AG10803 (cell line): ENCODE measurements at regions not wholly inside any gene's neighbourhood (a gene's known extent, or its start where the extent isn't known, plus 50 kb on each side); places are given as distances from the start of the nearest gene placed in this dataset.
"Not testable (repeated sequence)": the region's sequence is repeated elsewhere in the genome, so short reads cannot be mapped to it uniquely, and the experiment has no call there.

Experiments
- DNase-seq: peaks from one replicate; pipeline ENCODE4 v3.0.0; 2010; ENCODE audit warnings: low read depth
- H3K4me3 ChIP-seq: 2 replicates; pipeline ENCODE4 v1.5.1; 2011; ENCODE audit warnings: mild to moderate bottlenecking, low read length, control low read depth
- TF ChIP-seq, protein P1 (sequence below): conservative IDR thresholded peaks from 2 replicates; pipeline ENCODE4 v1.5.1; 2011; ENCODE audit warnings: mild to moderate bottlenecking, low read length, control low read depth, inconsistent platforms

DNA sequence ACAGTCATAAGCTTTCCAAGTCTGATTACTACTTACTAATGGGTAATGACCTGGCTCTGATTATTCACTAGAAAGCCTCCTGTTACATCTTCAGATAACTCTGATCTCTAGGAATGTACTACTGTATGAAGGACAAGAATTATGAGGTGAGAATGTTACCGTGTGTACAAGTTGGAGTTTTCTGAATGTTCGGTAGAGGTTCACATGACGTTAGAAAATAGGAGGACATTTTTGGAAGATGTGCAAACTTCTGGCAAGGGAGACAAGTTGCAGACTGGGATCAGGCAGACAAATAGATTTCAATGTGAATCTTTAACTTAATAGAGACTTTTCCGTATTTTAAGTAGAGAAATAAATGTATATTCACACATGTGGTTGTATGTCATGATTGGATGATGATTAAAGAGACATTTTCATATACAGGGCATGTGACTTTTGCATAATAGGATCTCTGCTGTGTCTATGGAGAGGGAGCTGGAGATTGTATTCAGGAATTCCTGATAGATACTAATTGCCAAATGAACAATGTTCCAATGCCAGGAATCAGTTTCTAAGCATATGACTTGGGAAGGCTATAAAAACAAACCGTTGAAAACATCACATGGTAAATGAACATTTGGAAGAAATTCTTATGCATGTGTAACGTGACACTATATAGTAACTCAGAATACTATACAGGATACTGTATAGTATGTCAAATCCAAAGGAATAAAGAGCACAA lies 1695.8 kb upstream of the PIK3C3 start:
- no peak overlapping the region for H3K4me3 ChIP-seq
- TF ChIP-seq, protein P1, sequence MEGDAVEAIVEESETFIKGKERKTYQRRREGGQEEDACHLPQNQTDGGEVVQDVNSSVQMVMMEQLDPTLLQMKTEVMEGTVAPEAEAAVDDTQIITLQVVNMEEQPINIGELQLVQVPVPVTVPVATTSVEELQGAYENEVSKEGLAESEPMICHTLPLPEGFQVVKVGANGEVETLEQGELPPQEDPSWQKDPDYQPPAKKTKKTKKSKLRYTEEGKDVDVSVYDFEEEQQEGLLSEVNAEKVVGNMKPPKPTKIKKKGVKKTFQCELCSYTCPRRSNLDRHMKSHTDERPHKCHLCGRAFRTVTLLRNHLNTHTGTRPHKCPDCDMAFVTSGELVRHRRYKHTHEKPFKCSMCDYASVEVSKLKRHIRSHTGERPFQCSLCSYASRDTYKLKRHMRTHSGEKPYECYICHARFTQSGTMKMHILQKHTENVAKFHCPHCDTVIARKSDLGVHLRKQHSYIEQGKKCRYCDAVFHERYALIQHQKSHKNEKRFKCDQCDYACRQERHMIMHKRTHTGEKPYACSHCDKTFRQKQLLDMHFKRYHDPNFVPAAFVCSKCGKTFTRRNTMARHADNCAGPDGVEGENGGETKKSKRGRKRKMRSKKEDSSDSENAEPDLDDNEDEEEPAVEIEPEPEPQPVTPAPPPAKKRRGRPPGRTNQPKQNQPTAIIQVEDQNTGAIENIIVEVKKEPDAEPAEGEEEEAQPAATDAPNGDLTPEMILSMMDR: no peak
- DNase-seq: no peak

- no peak for DNase-seq
- no peak overlapping the region for H3K4me3 ChIP-seq
- TF ChIP-seq, protein P1: no peak
These were observed 1696.7 kb upstream of the PIK3C3 start for GRCh38 chr18:40258311-40258710.

- TF ChIP-seq, protein P1: no peak
- H3K4me3 ChIP-seq: no peak overlapping the region
- no peak for DNase-seq
These were observed 1704.8 kb upstream of the PIK3C3 start for GRCh38 chr18:40250236-40250635.

DNA sequence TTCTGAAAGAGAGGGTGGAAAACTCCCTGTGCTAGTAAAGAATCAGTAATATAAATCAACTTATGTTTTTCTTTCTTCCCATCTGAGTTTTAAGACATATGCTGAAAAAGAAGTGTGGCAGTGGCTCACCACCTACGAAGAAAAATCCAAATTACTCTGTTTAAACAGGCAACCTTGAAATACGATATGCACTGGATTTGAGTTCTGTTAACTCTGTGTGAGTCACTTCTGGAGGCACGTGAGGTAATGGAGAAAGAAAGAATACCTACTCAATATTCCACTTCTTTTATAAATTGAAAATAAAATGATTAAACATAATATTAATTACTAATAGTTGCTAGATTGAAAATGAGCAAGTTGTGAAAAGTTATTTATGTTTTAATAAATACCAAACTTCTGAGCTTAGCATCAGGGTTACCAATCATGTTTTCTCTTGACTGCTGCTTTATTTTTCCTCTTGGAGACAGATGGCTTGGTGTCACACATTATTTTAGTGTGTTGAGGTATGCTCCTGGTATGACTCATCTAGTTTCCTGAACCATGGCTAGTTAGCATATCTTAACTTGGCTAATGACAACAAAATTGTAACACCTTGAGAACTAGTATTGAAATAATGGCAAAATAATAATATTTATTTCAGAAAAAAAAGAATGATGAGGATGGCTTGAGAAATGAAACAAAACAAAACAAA lies 1705.5 kb upstream of the PIK3C3 start:
- DNase-seq: no peak
- TF ChIP-seq, protein P1: no peak
- no peak overlapping the region for H3K4me3 ChIP-seq

DNA sequence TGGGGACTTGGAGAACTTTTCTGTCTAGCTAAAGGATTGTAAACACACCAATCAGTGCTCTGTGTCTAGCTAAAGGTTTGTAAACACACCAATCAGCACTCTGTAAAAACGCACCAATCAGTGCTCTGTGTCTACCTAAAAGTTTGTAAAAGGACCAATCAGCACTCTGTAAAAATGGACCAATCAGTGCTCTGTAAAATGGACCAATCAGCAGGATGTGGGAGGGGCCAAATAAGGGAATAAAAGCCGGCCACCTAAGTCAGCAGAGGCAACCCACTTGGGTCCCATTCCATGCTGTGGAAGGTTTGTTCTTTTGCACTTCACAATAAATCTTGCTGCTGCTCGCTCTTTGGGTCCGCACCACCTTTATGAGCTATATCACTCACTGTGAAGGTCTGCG lies 1709.4 kb upstream of the PIK3C3 start:
- not testable (repeated sequence) for DNase-seq, H3K4me3 ChIP-seq

GRCh38 chr18:40243607-40244006 lies 1711.4 kb upstream of the PIK3C3 start:
- TF ChIP-seq, protein P1: no peak
- no peak for DNase-seq
- H3K4me3 ChIP-seq: no peak overlapping the region

DNA sequence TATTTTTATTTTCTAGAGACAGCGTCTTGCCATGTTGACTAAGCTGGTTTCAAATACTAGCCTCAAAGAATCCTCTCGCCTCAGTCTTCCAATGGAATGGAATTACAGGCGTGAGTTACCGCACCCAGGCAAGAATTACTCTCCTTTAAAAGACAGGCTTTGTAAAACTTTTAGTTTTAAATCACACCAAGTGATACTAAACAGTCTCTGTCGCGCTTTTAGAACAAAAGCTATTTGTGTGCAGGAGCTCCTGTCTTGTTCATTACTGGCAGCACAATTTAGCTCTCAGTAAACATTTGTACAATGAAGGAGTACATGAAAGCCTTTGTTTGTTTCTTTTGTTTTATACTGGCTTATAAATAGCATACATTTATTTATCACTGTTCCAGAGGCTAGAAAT lies 1719.2 kb upstream of the PIK3C3 start:
- no peak overlapping the region for H3K4me3 ChIP-seq
- TF ChIP-seq, protein P1: no peak
- DNase-seq: no peak
